HG03280 (cell line): ENCODE measurements at regions not wholly inside any gene's neighbourhood (a gene's known extent, or its start where the extent isn't known, plus 50 kb on each side); places are given as distances from the start of the nearest gene placed in this dataset.
A peak's percentile ranks its signal among the peaks of the same experiment; 100 is the strongest.

Source experiments
- ATAC-seq: cut with Tn5 transposase; IDR thresholded peaks from one replicate; pipeline ENCODE4 v1.9.1; 2021; ENCODE audit warnings: mild to moderate bottlenecking, moderate library complexity; ENCODE audit not compliant: unreplicated experiment

- ATAC-seq: no peak
These were observed 64.6 kb upstream of the PIM1 start for GRCh38 chr6:37105148-37106050.

- ATAC-seq: no peak
These were observed 63.9 kb upstream of the PIM1 start for GRCh38 chr6:37106051-37106363.

GRCh38 chr6:37106554-37106953, 63.4 kb upstream of the PIM1 start:
- no peak for ATAC-seq

GRCh38 chr6:37106982-37107491, 62.9 kb upstream of the PIM1 start:
- ATAC-seq: no peak

- no peak for ATAC-seq
These were observed 60.0 kb upstream of the PIM1 start for GRCh38 chr6:37109714-37110499.

GRCh38 chr6:37110500-37111461, 59.2 kb upstream of the PIM1 start:
- ATAC-seq: peak; percentile 66

GRCh38 chr6:37113976-37114375, 56.0 kb upstream of the PIM1 start:
- no peak for ATAC-seq

GRCh38 chr6:37114612-37115011, 55.3 kb upstream of the PIM1 start:
- ATAC-seq: no peak

GRCh38 chr6:37115236-37115895, 54.6 kb upstream of the PIM1 start:
- ATAC-seq: no peak

- no peak for ATAC-seq
These were observed 53.6 kb upstream of the PIM1 start for GRCh38 chr6:37116326-37116725.

GRCh38 chr6:37119387-37119886, 50.5 kb upstream of the PIM1 start:
- ATAC-seq: no peak
